ENCODE measurements at regions not wholly inside any gene's neighbourhood (a gene's known extent, or its start where the extent isn't known, plus 50 kb on each side); places are given as distances from the start of the nearest gene placed in this dataset.
"Not testable (repeated sequence)": the region's sequence is repeated elsewhere in the genome, so short reads cannot be mapped to it uniquely, and the experiment has no call there.

GRCh38 chr16:29232160-29232705 lies 174.3 kb downstream of the NPIPB11 start:
- not testable (repeated sequence) for TF ChIP-seq CTCF, POLR2A (IDR thresholded peaks at IDR 0.05)

All from body of pancreas (tissue), 4 donors.